ENCODE measurements at regions not wholly inside any gene's neighbourhood (a gene's known extent, or its start where the extent isn't known, plus 50 kb on each side); places are given as distances from the start of the nearest gene placed in this dataset.

DNA sequence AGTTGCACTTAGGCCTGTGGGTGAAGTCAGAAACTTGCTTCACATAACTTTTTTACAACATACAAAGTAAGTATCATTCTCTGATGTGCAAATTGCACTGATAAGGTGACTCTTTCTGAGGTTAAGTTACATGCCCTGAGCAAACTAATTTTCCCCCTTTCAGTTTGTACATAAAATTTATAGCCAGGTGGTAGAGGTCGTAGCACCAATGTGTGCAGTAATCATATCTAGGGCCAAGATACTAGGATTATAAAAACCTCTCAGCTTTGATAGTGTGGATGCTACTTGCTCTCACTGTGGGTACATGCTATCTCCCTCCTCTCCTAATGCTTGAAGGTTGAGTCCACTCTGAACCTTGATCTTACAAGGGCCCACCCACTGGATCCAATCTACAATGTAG, 130.7 kb upstream of the CPNE8 start:
- Histone ChIP-seq H3K9me3 (ENCODE audit: insufficient read depth in 2 of 2, low read depth in 1 of 2, low read length in 1 of 2) (no peaks in the 10 kb centered on the region), H2BK15ac (ENCODE audit: low read length) (no peak overlapping the region), H3K36me3 (ENCODE audit: control insufficient read depth in 2 of 4, insufficient read depth in 4 of 4, low read length in 3 of 4) (no peaks in the 10 kb centered on the region), H3K18ac (ENCODE audit: extremely low read depth, low read length) (no peak overlapping the region), H4K5ac (ENCODE audit: insufficient read length, low read depth, low read length) (no peak overlapping the region), H3K4me3 (ENCODE audit: extremely low read depth in 1 of 4, insufficient read depth in 2 of 4, low read depth in 3 of 4, low read length in 4 of 4) (no peak overlapping the region), H2BK5ac (ENCODE audit: low read depth, low read length) (no peak overlapping the region), H2BK12ac (ENCODE audit: low read depth, low read length) (no peak overlapping the region), H3K23me2 (ENCODE audit: low read depth, low read length) (no peaks in the 10 kb centered on the region), H3K27ac (ENCODE audit: low read depth, low read length) (no peak overlapping the region), H2AK5ac (ENCODE audit: low read depth, low read length) (no peak overlapping the region), H3K4me1 (replicated peaks in 1 of 4; ENCODE audit: control insufficient read depth in 3 of 4, insufficient read depth in 4 of 4, low read length in 3 of 4) (no peaks in the 10 kb centered on the region), H3K14ac (ENCODE audit: insufficient read length) (no peak overlapping the region), H3K27me3 (replicated peaks in 1 of 4; ENCODE audit: control insufficient read depth in 3 of 4, extremely low read depth in 1 of 4, insufficient read depth in 3 of 4, low read length in 3 of 4) (no peaks in the 10 kb centered on the region), H3K4me2 (ENCODE audit: insufficient read depth in 1 of 2, low read depth in 2 of 2, low read length in 2 of 2) (no peak overlapping the region), H4K8ac (ENCODE audit: extremely low read depth, insufficient read depth, low read length) (no peak overlapping the region), H3K56ac (replicated peaks; ENCODE audit: insufficient read length, low read depth, low read length) (no peak overlapping the region), H2BK120ac (replicated peaks; ENCODE audit: low read depth, low read length) (no peak overlapping the region), H2AFZ (ENCODE audit: low read length) (no peak overlapping the region), H3K9ac (replicated peaks in 1 of 4; ENCODE audit: extremely low read depth in 1 of 4, low read depth in 3 of 4, low read length in 3 of 4) (no peak overlapping the region), H3K23ac (ENCODE audit: insufficient read length) (no peak overlapping the region), H4K91ac (replicated peaks; ENCODE audit: insufficient read length, low read length) (no peak overlapping the region), H3K79me2 (ENCODE audit: control insufficient read depth in 1 of 2, insufficient read depth in 2 of 2, low read length in 2 of 2) (no peaks in the 10 kb centered on the region), H4K20me1 (replicated peaks in 1 of 2; ENCODE audit: control insufficient read depth in 1 of 2, insufficient read depth in 2 of 2, low read length in 2 of 2) (no peaks in the 10 kb centered on the region), H3K4ac (replicated peaks; ENCODE audit: insufficient read length, low read depth, low read length) (no peak overlapping the region), H2BK20ac (ENCODE audit: low read length) (no peak overlapping the region), H3K79me1 (ENCODE audit: low read depth, low read length) (no peaks in the 10 kb centered on the region)
- DNase-seq (ENCODE audit: low read depth in 1 of 2, low spot score in 2 of 2): no peak
- TF ChIP-seq CBX8 (IDR thresholded peaks at IDR 0.05; ENCODE audit: borderline replicate concordance, low read depth, low read length) (no peak), ZNF274 (IDR thresholded peaks at IDR 0.05; ENCODE audit: borderline replicate concordance, extremely low read depth, low read length) (no peak), FOSL1 (IDR thresholded peaks at IDR 0.05; ENCODE audit: insufficient read depth, low read depth, low read length) (no peak), MAFK (IDR thresholded peaks at IDR 0.05; ENCODE audit: low read depth, low read length) (no peak), GTF2F1 (IDR thresholded peaks at IDR 0.05; ENCODE audit: borderline replicate concordance, low read depth, low read length) (no peak), RAD21 (IDR thresholded peaks at IDR 0.05 in 1 of 2, conservative IDR thresholded peaks at IDR 0.05 in 1 of 2; ENCODE audit: low read depth in 2 of 2, low read length in 2 of 2) (no peak), SIN3A (conservative IDR thresholded peaks at IDR 0.05 in 1 of 2, IDR thresholded peaks at IDR 0.05 in 1 of 2; ENCODE audit: low read depth in 1 of 2, low read length in 2 of 2) (no peak), HDAC6 (IDR thresholded peaks at IDR 0.05; ENCODE audit: low read depth, low read length) (no peak), CHD2 (IDR thresholded peaks at IDR 0.05; ENCODE audit: low read length) (no peak), NRF1 (IDR thresholded peaks at IDR 0.05; ENCODE audit: low read depth, low read length) (no peak), POLR2A (IDR thresholded peaks at IDR 0.05; ENCODE audit: control extremely low read depth in 1 of 2, low read depth in 2 of 2, low read length in 2 of 2) (no peak), RBBP5 (IDR thresholded peaks at IDR 0.05; ENCODE audit: borderline replicate concordance, low read depth, low read length) (no peak), USF2 (IDR thresholded peaks at IDR 0.05; ENCODE audit: low read length) (no peak)
- CTCF ChIA-PET (ENCODE audit: partially characterized antibody): interaction anchor here (1.9 kb wide), 1 partner anchor 16 kb away, joined by 6 read pairs; no protein-coding TSS in a partner anchor
- no peak for FAIRE-seq
- 94% methylated on average over 1 of the region's 1 CpG; no CpG with 5 or more reads in 1 of the 2 experiments for WGBS, 2 experiments (ENCODE audit: extremely low coverage in 1 of 2, insufficient coverage in 1 of 2, insufficient read length in 1 of 2, insufficient replicate concordance in 2 of 2, low coverage in 1 of 2, low lambda C conversion rate in 2 of 2, missing lambda C conversion rate in 1 of 2)
- POLR2A ChIA-PET (ENCODE audit: partially characterized antibody): no interaction called here
